NT2/D1 (cell line): ENCODE measurements at regions not wholly inside any gene's neighbourhood (a gene's known extent, or its start where the extent isn't known, plus 50 kb on each side); places are given as distances from the start of the nearest gene placed in this dataset.

Experiments used
- DNase-seq: peaks from one replicate; pipeline ENCODE4 v3.0.0-alpha.2; 2011; ENCODE audit warnings: low read depth, low spot score
- H3K27me3 ChIP-seq: 2 replicates; pipeline ENCODE4 v1.6.0; 2011; ENCODE audit warnings: mild to moderate bottlenecking; ENCODE audit not compliant: insufficient read length, insufficient read depth
- H3K36me3 ChIP-seq: 2 replicates; pipeline ENCODE4 v1.6.1; 2011; ENCODE audit warnings: mild to moderate bottlenecking, low read length, mixed read lengths; ENCODE audit not compliant: insufficient read depth, insufficient read length
- H3K4me1 ChIP-seq: 2 replicates; pipeline ENCODE4 v1.5.1; 2011; ENCODE audit not compliant: insufficient read depth, insufficient read length
- H3K4me3 ChIP-seq: 2 replicates; pipeline ENCODE4 v1.5.1; 2011; ENCODE audit warnings: low read depth; ENCODE audit not compliant: insufficient read length
- H3K9ac ChIP-seq: 2 replicates; pipeline ENCODE4 v1.6.0; 2011; ENCODE audit warnings: low read depth; ENCODE audit not compliant: insufficient read length
- H3K9me3 ChIP-seq: 2 replicates; pipeline ENCODE4 v1.5.1; 2011; ENCODE audit warnings: mild to moderate bottlenecking, low read length; ENCODE audit not compliant: insufficient read depth
- SUZ12 ChIP-seq: IDR thresholded peaks from 2 replicates; pipeline ENCODE4 v1.6.1; 2011; ENCODE audit not compliant: insufficient read length, insufficient read depth; ENCODE audit errors: extremely low read depth
- YY1 ChIP-seq: IDR thresholded peaks from 2 replicates; pipeline ENCODE4 v1.6.1; 2011; ENCODE audit not compliant: insufficient read length, insufficient read depth
- ZNF274 ChIP-seq: IDR thresholded peaks from 2 replicates; pipeline ENCODE4 v1.6.1; 2011; ENCODE audit warnings: mild to moderate bottlenecking, low read depth, low read length

DNA sequence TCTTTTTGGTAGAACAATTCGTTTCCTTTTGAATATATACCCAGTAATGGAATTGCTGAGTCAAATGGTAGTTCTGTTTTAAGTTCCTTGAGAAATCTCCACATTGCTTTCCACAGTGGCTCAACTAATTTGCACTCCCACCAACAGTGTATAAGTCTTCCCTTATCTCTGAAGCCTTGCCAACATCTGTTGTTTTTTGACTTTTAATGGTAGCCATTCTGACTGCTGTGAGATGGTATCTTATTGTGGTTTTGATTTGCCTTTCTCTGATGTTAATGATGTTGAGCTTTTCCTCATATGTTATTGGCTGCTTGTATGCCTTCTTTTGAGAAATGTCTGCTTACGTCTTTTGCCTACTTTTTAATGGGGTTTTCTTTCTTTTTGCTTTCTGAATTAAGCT, 270.6 kb upstream of the MEIS2 start:
- Histone ChIP-seq H3K9me3 (no peaks in the 10 kb centered on the region), H3K4me1 (no peaks in the 10 kb centered on the region), H3K9ac (no peak overlapping the region), H3K27me3 (no peaks in the 10 kb centered on the region), H3K36me3 (no peaks in the 10 kb centered on the region), H3K4me3 (no peak overlapping the region)
- TF ChIP-seq ZNF274 (no peak), YY1 (no peak), SUZ12 (no peak)
- DNase-seq: no peak

DNA sequence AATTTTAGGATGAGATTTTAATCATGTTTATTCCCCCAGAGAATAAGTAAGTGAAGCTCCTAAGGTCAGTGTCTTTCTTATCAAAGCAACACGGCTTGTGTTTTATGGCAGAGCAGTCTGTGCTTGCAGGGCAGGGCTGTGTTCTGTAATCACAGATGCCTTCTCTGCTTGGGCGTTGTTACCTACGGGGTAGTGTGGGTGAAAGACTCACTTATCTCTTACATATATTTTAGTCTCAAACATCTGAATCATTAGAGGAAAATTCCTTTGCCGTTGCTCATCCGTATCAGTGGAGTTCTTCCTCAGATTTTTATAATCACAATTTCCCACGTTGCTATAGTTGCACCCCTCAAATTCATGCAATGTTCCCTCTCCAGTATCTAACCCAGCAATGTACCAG, 271.7 kb upstream of the MEIS2 start:
- no peaks in the 10 kb centered on the region for H3K27me3 ChIP-seq
- TF ChIP-seq ZNF274: no peak
- TF ChIP-seq YY1: no peak
- TF ChIP-seq SUZ12: no peak
- H3K9me3 ChIP-seq: no peaks in the 10 kb centered on the region
- H3K9ac ChIP-seq: no peak overlapping the region
- H3K4me1 ChIP-seq: no peaks in the 10 kb centered on the region
- no peak overlapping the region for H3K4me3 ChIP-seq
- DNase-seq: no peak
- H3K36me3 ChIP-seq: no peaks in the 10 kb centered on the region

DNA sequence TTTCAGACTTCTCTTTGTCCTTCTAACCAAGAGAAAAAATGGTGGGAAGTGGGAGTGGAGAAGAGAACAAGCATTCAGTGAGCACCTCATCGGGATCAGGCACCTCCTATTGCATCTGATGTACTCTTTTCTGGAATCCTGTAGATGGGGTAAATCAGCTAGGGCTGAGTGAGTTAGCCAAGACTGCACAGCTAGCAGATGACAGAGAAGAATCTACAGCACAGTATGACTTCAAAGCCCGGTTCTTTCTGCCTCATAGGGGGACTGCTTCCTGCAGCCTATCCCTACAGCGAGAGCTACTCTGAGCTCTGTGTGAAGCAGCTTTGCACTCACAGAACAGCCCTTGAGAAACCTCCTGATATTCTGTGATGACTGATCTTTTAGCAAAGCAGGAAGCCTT, 275.2 kb upstream of the MEIS2 start:
- no peak overlapping the region for H3K9ac ChIP-seq
- no peak for TF ChIP-seq SUZ12
- no peak for TF ChIP-seq ZNF274
- TF ChIP-seq YY1: no peak
- no peaks in the 10 kb centered on the region for H3K36me3 ChIP-seq

DNA sequence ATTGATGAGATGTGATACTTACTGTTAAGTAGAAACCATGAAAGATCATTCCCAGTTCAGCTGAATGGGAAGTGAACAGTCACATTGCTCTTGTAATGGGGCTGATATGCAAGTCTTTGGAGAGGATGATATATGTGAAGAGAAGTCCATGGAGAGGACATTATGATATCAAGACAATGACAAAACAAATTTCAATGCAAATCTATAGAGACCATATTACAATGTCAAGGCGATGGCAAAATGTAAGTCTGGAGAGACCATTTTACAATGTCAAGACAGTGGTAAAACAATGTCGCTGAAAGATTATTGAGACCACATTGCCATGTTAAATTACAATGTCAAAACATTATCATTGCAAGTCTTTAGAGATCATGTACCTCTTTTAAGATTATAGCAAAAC, 277.1 kb upstream of the MEIS2 start:
- Histone ChIP-seq H3K9me3 (no peaks in the 10 kb centered on the region), H3K4me1 (no peaks in the 10 kb centered on the region), H3K9ac (no peak overlapping the region), H3K4me3 (no peak overlapping the region), H3K27me3 (no peaks in the 10 kb centered on the region), H3K36me3 (no peaks in the 10 kb centered on the region)
- no peak for DNase-seq
- TF ChIP-seq YY1 (no peak), SUZ12 (no peak), ZNF274 (no peak)

More for the DNA sequence above, 275.2 kb upstream of the MEIS2 start:
- Histone ChIP-seq H3K27me3 (no peaks in the 10 kb centered on the region), H3K4me3 (no peak overlapping the region), H3K9me3 (no peaks in the 10 kb centered on the region), H3K4me1 (no peaks in the 10 kb centered on the region)
- DNase-seq: no peak

DNA sequence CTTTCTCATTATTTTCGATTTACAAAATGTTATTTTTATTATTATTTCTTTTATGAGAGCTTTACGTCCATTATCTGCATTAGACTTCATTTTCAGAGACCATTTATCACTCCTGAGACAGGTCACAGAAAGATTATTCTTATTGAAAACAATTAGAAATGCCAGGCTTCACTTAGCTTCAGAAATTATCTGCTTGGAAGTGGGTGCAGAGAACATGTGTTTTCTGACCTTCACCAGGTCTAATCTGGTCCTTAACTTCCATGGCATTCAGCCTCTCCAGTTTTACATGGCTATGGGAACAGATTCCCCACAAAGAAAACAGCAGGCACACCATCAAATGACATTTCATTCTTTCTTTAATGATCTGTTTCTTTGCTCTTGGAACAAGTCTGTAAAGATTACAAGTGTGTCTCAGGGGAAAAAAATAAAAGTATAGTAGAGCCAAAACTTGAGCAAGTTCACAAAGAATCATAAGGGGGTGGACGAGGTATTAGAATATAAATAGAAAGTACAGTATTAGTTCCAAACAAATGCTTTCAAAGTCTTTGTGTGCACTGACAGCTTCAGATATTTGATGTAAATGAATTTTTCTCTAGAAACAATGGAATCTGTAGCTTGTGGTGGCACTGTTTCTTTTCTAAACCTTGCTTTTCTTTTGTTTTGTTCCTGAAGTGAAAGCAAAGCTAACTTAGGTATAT, 294.2 kb upstream of the MEIS2 start:
- Histone ChIP-seq H3K4me3 (no peak overlapping the region), H3K9ac (no peak overlapping the region), H3K27me3 (no peaks in the 10 kb centered on the region), H3K36me3 (no peaks in the 10 kb centered on the region), H3K9me3 (peaks cover 4% of the 10 kb centered on the region; the same call in 1 of the 2 replicates), H3K4me1 (no peaks in the 10 kb centered on the region)
- DNase-seq: no peak
- TF ChIP-seq ZNF274 (no peak), SUZ12 (no peak), YY1 (no peak)

DNA sequence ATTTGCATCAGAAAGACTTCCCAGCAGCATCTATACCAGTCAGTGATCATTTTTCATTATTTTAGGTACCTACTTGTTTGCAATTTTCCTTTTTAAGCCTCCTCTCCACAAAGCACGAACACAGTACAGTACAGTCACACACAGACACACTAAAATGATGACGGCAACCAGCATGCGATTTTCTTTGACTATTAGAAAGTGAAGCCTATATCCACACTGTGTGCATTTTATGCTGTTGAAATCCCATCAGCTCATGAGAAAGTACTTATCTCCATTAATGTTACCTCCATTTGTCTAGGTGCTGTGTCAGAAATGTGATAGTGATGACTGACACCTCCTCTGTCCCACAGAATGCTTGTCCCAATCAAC, 294.7 kb upstream of the MEIS2 start:
- Histone ChIP-seq H3K4me1 (no peaks in the 10 kb centered on the region), H3K9ac (no peak overlapping the region), H3K4me3 (no peak overlapping the region), H3K27me3 (no peaks in the 10 kb centered on the region), H3K9me3 (no peaks in the 10 kb centered on the region), H3K36me3 (no peaks in the 10 kb centered on the region)
- TF ChIP-seq YY1 (no peak), SUZ12 (no peak), ZNF274 (no peak)
- DNase-seq: no peak

DNA sequence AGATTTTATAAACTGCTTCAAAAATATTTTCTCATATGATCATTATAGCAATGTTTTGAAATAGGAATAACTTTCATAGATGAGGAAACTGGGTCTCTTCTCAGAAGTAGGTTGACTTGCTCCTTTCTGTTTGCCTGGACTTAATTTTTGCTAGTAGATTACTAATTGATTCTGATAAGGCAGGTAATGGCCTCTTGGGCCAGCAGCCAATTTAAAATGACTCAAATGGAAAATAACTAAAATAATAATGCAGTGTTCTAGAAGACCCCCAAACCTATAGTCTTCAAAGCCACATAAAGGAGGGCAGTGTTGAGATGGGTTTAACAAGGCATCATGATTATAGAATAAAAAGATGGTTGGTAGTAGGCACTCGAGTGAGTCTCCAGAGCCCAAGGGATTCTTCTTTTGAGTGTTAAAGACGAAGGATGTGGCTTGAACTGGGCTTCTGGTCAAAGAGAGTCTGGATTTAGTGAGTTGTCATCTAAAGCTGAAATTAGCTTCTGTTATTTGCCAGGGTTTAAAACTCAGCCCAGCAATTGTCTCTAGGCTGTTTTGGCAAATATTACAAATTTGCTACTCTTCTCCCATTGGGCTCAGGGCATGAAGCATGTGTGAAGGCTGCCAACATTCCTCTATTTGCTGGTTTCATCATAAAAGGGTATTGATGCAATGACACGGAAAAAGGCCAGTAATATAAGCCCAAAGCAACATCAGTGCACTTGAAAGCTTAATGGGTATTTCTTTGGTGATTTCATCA, 297.1 kb upstream of the MEIS2 start:
- H3K9me3 ChIP-seq: no peaks in the 10 kb centered on the region
- no peak overlapping the region for H3K9ac ChIP-seq
- no peak for DNase-seq
- H3K27me3 ChIP-seq: no peaks in the 10 kb centered on the region
- H3K4me3 ChIP-seq: no peak overlapping the region
- TF ChIP-seq ZNF274: no peak
- TF ChIP-seq SUZ12: no peak
- TF ChIP-seq YY1: no peak
- no peaks in the 10 kb centered on the region for H3K36me3 ChIP-seq
- no peaks in the 10 kb centered on the region for H3K4me1 ChIP-seq
